Epithelial cell of esophagus (primary cell): ENCODE measurements at regions not wholly inside any gene's neighbourhood (a gene's known extent, or its start where the extent isn't known, plus 50 kb on each side); places are given as distances from the start of the nearest gene placed in this dataset.
"Not testable (repeated sequence)": the region's sequence is repeated elsewhere in the genome, so short reads cannot be mapped to it uniquely, and the experiment has no call there.

ENCODE experiments used
- DNase-seq: peaks from one replicate; pipeline ENCODE4 v3.0.0; 2010; ENCODE audit warnings: low read depth
- H3K4me3 ChIP-seq: 2 replicates; pipeline ENCODE4 v1.5.1; 2011; ENCODE audit warnings: mild to moderate bottlenecking, low read length, control low read depth
- CTCF ChIP-seq: IDR thresholded peaks from 2 replicates; pipeline ENCODE4 v1.5.1; 2011; ENCODE audit warnings: low read depth, mild to moderate bottlenecking, low read length, control low read depth, inconsistent platforms; ENCODE audit not compliant: insufficient read depth; ENCODE audit errors: missing control alignments

DNA sequence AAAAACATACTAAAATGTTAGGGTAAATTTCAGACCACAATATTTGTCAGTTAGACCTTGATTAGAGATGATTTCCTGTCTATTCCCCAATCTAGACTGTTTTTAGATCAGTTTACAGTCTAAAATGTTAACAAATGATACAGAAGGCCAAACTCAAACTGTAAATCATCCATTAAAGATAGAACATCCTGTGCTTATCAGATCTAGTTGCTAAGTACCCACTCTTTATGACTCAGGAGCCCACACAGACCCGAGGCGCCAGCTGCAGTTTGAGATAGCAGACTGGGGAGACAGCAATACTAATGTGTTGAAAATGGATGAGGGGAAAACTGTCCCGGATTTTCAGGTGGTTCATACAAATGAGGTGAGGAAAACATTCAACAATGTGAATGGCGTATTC lies 113.3 kb downstream of the SCG2 start:
- DNase-seq, result no peak
- no peak overlapping the region for H3K4me3 ChIP-seq
- no peak for TF ChIP-seq CTCF

DNA sequence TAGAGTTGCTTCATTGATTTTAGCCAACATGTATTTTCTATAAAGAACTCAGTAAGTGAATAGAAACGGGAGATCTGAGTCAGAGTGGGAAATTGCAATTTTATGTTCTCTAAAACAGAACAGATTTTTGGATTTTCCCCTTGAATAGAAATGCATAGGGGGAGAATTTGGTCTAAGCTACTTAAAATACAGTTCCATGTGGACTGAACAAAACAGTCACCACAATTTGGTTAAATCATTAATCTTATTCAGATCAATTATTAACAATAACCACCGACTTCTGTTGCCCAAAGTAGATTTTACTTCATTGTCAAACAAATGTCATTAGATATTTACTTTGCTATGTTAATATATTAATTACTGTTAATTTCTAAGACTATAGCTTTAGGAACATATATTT lies 107.7 kb downstream of the SCG2 start:
- no peak for TF ChIP-seq CTCF
- no peak overlapping the region for H3K4me3 ChIP-seq
- no peak for DNase-seq

DNA sequence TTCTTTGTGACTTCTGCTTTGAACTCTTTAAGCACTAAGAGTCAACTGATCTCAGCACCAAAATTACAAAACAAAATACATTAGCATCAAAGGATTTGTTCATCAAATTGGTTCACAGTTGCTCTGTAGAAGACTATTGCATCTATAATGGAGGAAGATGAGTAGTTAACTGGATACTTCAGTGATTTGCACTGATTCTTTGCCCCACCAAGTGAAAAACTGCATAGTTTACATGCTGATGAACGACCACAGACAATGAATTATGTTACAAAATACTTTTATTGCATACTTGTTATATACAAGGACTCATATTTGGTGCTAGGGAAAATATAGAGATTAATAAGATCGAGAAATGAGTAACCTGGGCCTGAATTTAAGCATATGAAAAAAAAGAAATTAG lies 107.2 kb downstream of the SCG2 start:
- no peak overlapping the region for H3K4me3 ChIP-seq
- DNase-seq, result no peak

GRCh38 chr2:223496853-223497252 lies 105.3 kb downstream of the SCG2 start:
- H3K4me3 ChIP-seq, DNase-seq: not testable (repeated sequence)

More for the DNA sequence above, 107.2 kb downstream of the SCG2 start:
- TF ChIP-seq CTCF, result no peak

DNA sequence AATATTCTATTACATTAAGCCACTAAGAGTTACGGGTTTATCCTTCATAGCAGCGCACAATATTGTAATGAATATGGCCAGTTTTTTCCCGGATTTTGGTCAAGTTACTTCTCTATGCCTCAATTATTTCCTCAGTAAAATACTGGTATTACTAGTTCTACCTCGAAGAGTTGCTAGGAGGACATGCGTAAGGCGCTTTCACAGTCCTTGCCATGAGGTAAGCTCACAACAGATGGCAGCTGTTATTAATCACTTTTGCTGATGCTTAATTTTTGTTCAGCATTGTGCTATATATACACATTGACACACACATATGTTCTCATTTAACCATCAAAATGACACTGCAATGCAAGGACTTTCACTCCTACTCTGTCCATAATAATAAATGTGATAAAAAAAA lies 101.5 kb downstream of the SCG2 start:
- DNase-seq, result no peak
- no peak for TF ChIP-seq CTCF
- H3K4me3 ChIP-seq, result no peak overlapping the region

- H3K4me3 ChIP-seq, result no peak overlapping the region
- no peak for TF ChIP-seq CTCF
- peak; percentile 24 for DNase-seq
Observed at GRCh38 chr2:223501641-223502040, 100.5 kb downstream of the SCG2 start.

- TF ChIP-seq CTCF, result no peak
- H3K4me3 ChIP-seq, result no peak overlapping the region
- DNase-seq, result peak; percentile 60
Observed at GRCh38 chr2:223503746-223504145, 98.4 kb downstream of the SCG2 start.

GRCh38 chr2:223508372-223508771 lies 93.8 kb downstream of the SCG2 start:
- no peak overlapping the region for H3K4me3 ChIP-seq
- TF ChIP-seq CTCF, result no peak
- no peak for DNase-seq
